ENCODE measurements at regions not wholly inside any gene's neighbourhood (a gene's known extent, or its start where the extent isn't known, plus 50 kb on each side); places are given as distances from the start of the nearest gene placed in this dataset.
"Not testable (repeated sequence)": the region's sequence is repeated elsewhere in the genome, so short reads cannot be mapped to it uniquely, and the experiment has no call there.

GRCh38 chr6:105533301-105533700 is 130.4 kb upstream of the PREP start:
- no peak for DNase-seq (ENCODE audit: low spot score)

DNA sequence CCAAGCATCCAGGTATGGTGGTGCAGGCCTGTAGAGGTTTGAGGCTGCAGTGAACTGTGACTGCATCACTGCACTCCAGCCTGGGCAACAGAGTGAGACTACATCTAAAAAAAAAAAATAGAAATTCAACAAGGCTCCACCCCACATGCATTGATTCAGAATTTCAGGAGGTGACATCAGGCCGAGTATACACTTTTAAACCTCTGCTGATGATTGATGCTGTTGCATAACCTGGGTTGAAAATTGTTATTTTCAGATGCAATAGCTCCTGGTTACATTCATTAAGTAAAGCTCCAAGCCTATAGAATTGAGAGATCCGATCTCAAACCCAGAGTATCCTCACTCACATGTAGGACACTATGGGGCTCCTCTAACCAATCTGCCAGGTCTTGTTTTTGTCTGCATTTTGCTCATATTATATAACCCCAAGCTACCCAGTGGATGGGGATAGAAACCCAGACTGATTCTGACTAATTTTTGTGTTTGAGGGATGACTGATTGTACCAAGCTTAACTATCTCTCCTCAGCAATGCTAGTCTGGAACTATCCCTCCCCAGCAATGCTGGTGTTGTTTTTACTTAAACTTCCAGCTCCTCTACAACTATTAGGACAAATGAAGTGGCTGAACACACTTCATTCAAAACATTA is 123.5 kb upstream of the PREP start:
- DNase-seq (ENCODE audit: low spot score): no peak

- no peak for DNase-seq (ENCODE audit: low spot score)
Measured at GRCh38 chr6:105522626-105523322, 119.9 kb upstream of the PREP start.

GRCh38 chr6:105519954-105520353 is 117.1 kb upstream of the PREP start:
- DNase-seq (ENCODE audit: low spot score): no peak

DNA sequence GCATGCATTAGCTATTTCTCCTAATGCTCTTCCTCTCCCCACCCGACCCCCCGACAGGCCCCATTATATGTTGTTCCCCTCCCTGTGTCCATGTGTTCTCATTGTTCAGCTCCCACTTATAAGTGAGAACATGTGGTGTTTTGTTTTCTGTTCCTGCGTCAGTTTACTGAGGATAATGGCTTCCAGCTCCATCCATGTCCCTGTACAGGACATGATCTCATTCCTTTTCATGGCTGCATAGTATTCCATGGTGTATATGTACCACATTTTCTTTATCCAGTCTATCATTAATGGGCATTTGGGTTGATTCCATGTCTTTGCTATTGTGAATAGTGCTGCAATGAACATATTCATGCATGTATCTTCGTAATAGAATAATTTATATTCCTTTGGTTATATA is 116.1 kb upstream of the PREP start:
- DNase-seq (ENCODE audit: low spot score): not testable (repeated sequence)

GRCh38 chr6:105515054-105515453 is 112.2 kb upstream of the PREP start:
- peak; percentile 56 for DNase-seq (ENCODE audit: low spot score)

DNA sequence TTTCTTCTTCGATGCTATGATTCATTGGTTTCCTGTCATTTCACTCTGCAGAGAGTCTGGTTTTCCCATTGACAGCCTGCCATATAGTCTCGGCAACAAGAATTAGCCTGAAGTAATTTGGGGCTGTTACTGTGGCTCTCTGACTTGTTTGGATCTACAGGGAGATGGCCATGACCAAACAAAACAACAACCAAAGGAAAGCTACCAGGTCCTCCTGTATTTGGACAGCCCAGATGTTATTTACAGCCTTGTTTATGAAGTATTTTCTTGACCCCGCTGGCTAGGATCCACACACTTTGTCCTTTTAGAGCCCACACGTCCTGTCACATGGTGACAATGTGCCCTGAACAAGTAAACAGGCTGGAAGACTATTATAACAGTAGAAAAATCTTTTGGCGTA is 111.4 kb upstream of the PREP start:
- DNase-seq (ENCODE audit: low spot score): no peak

DNA sequence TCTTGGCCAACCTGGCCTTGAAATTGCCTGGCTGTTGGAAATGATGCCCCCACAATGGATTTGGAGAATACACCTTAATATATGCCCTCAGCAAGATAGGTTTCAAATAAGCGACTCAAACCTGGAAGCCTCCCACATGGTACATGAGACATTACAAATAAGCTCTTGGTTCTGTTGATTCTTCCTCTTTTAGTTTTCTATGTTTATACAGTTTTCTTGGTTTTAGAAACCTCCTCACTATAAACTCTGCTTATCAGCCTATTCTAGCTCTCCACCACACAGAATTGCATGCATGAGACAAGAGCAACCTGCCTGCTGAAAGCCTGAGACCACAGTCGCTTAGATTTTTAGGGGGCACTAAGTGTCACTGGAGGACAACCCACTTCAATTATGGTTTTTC is 108.8 kb upstream of the PREP start:
- DNase-seq (ENCODE audit: low spot score): no peak

DNA sequence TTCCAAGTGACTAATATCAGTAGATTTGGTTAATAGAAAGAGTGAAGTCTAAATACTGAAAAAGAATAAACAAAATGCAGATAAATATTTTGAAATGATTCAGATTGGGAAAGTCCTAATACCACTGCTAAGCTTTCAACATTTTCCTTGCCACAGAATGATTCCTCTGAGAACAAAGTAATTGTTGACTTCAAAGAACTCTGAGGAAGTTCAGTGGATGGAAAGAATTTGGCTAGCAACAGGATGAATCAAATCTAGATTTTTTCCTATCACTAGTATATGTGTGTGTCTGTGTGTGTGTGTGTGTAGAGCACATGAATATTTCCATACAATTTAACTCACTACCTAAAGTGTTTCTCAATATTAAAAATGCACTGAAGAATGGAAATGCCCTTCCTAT is 107.9 kb upstream of the PREP start:
- no peak for DNase-seq (ENCODE audit: low spot score)

GRCh38 chr6:105509506-105510331 is 106.8 kb upstream of the PREP start:
- DNase-seq (ENCODE audit: low spot score): peak; percentile 40

DNA sequence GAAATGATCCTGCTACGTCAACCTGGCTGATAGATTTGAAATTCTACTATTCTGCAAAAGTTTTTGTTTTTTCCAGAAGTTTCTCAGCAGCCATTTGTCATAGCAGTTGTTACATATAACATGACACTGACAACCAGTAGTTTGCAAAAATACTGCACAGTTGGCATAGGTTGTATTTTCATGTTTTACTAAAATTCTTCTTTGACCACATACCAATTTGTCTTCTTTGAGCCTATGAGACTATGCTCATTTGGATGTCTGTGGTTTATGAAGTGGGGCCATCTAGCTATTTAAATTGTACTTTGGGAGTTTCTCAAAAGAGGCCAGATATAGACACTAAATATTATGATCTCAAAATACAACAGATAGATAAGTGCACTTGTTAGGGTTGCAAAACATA is 104.9 kb upstream of the PREP start:
- no peak for DNase-seq (ENCODE audit: low spot score)

DNA sequence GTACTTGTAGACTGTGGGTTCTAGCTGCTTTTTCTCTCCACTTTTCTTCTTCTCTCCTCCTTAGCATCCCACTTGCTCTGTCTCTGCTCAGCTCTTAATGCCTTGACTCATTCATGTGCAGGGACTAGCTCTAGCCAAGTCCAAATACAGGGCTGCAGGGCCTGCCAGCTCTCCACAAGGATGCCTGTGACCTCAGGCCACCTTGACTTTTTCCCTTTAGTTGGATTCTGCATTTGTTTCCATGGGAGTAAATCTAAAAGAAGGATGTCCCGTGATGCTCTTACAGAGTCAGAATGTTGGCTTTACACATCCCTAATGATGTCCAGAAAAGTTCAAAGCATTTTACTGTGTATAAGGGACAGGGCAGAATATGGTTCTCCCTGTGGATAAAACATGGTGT is 101.8 kb upstream of the PREP start:
- no peak for DNase-seq (ENCODE audit: low spot score)

DNA sequence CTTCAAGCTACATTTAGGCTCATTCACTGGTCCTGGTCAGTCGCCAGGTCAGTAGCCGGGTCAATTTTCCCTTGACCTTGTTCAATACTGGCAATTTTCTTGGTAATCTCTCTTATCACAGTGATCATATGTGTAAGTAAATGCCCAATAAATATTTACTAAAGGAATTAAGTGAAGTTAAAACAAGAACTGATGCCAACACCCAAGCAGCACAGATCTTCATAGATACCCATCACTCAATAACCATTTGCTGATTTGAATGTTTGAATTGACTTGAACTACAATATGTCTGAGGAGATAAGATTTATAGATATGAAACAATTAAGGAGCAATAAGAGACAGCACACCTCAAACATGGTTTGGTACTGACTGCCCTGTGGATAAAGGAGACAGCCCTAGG is 100.8 kb upstream of the PREP start:
- DNase-seq (ENCODE audit: low spot score): no peak

GRCh38 chr6:105501826-105502344 is 99.0 kb upstream of the PREP start:
- no peak for DNase-seq (ENCODE audit: low spot score)

- DNase-seq (ENCODE audit: low spot score): no peak
Measured at GRCh38 chr6:105501246-105501645, 98.4 kb upstream of the PREP start.

DNA sequence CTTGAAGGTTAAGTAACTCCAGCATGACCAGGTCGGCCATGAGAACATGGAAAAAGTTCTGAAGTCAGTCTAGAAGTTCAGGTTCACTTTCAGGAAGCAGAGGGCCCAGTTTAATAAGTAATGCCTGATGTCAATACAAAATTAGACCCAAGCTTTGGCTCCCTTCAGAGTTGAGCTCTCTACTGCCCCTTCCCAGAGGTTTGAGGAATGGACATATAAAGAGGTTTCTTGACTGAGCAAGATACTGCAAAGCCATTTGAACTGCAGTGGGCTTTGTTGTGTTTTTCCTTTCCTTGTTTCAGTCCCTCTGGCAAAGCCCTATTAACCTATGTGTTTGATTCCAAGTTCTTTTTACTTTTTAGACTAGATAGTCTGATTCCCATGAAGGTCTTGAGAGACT is 97.8 kb upstream of the PREP start:
- no peak for DNase-seq (ENCODE audit: low spot score)

DNA sequence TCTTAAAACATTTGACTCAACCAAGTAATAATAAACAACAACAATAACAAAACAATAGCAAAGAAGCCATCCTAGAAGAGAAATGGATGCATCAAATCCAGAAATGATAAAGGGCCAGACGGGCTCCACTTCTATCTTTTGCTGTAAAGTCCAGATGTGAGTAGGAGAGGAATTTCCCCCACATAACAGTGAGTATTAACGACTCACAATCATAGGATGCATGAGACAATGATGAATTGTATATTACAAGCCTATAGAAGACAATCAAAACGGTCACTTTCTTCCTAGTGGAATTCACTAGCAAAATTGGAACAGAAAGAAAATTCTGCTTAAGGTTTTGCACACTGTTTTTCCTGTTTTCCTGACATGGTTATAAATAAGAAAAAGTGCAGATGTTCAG is 97.0 kb upstream of the PREP start:
- no peak for DNase-seq (ENCODE audit: low spot score)

DNA sequence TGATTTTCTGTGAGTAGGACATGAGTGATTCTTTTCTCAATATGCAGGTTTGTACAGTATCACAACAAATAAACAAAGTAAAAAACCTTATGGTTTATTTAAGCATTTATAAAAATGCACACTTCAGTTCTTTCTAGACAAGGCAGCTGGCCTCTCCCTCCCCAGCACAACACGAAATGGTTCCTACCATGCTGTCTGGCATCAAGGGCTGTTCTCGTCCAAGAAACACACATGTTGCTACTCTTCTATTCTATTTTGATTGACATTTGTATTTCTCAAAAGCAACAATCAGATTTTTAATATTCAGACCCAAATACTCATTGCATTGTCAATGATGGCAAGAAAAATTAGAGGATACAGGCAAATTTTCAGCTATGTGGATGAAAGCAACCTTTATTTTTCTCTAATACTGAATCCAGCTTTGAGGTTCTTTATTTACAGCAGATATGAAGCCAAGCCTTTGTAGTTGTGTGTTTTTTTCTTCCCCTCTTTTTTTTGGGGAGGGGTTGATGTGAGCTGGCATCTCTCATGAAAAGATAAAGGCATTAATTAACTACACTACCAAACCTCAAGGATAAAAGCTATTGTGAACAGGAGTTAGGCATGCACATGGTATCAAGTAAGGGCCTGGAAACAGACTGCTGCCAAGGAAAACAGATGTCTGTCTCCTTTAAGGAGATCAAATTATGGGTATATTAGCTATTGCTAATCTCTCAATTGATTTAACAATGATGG is 96.4 kb upstream of the PREP start:
- DNase-seq (ENCODE audit: low spot score): no peak

- no peak for DNase-seq (ENCODE audit: low spot score)
Measured at GRCh38 chr6:105497549-105497948, 94.7 kb upstream of the PREP start.

DNA sequence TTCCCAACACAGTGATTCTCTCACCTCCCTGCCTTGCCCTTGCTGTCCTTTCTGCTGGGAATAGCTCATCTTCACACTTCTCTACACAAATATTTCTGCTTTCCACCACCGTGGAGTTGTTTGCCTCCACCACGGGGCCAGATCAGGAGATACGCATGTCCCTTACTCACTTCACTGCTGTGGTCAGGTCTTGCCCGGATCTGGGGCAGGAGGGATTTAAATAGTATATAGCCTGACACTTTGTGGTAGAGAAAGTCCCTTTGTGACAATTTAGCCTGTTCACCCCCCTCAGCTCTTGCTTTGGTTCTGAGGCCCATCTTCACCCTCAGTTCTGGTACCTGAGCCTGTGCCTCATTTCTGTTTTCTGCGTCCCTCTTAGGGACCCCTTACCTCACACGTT is 92.6 kb upstream of the PREP start:
- DNase-seq (ENCODE audit: low spot score): no peak

GRCh38 chr6:105494688-105495087 is 91.8 kb upstream of the PREP start:
- DNase-seq (ENCODE audit: low spot score): no peak

DNA sequence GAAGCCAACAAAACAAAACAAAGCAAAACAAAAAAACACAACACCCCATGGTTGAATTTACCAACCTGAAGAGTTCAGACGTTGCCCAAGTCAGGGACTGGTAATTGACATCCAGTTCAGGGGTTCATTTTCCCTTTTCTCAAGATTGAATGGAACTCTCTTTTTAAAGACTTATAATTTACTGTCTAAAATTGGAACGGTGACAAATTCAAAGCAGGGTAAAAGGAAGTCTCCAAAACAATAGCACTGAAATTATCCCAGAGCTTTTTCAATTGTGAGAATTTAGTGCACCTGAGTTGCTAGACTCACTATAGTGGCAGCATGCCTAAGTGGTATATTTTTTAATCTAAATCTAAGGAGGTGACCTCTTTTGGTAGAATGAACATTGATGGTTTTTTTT is 90.9 kb upstream of the PREP start:
- no peak for DNase-seq (ENCODE audit: low spot score)
